ENCODE measurements at regions not wholly inside any gene's neighbourhood (a gene's known extent, or its start where the extent isn't known, plus 50 kb on each side); places are given as distances from the start of the nearest gene placed in this dataset.

DNA sequence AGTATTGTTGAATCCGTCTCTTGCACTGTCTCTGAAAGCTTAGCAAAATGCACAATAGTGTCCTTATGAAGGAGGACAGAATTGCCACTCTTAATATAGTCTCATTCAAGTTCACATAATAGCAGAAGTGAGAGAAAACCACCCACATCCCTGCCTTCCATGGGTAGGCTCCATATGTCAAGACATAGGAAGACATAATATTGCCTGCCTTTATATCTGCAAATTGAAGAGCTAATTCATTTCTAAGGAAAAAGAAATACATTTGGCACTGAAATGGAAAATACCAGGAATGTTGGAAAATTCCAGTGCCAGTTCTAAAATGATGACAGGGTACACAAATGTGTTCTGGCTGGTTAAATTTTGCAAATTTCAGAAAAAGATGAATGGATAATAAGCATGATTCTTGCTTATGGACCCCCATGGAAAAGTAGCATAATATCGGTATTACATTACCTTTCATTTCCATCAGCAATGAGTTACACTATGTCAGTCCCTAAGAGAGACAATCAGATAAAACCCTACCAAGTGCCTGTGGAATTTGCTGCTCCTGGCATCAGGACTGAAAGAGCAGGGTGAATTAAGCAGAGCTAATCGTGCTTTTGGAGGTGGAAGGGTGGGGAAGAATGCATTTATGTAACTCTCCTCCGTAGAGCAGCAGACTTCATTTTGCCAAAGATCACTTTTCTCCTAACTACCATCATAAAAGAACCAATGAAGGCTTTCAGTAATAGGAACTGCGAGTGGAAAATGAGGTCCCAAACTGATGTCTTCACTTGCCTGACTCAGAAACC is 312.6 kb downstream of the FGFR2 start:
- TF ChIP-seq POLR2A (IDR thresholded peaks at IDR 0.05): no peak
- TF ChIP-seq, protein P1, sequence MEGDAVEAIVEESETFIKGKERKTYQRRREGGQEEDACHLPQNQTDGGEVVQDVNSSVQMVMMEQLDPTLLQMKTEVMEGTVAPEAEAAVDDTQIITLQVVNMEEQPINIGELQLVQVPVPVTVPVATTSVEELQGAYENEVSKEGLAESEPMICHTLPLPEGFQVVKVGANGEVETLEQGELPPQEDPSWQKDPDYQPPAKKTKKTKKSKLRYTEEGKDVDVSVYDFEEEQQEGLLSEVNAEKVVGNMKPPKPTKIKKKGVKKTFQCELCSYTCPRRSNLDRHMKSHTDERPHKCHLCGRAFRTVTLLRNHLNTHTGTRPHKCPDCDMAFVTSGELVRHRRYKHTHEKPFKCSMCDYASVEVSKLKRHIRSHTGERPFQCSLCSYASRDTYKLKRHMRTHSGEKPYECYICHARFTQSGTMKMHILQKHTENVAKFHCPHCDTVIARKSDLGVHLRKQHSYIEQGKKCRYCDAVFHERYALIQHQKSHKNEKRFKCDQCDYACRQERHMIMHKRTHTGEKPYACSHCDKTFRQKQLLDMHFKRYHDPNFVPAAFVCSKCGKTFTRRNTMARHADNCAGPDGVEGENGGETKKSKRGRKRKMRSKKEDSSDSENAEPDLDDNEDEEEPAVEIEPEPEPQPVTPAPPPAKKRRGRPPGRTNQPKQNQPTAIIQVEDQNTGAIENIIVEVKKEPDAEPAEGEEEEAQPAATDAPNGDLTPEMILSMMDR (IDR thresholded peaks at IDR 0.05): no peak
